ENCODE measurements at regions not wholly inside any gene's neighbourhood (a gene's known extent, or its start where the extent isn't known, plus 50 kb on each side); places are given as distances from the start of the nearest gene placed in this dataset.

- H3K36me3 Mint-ChIP-seq, result no peaks in the 10 kb centered on the region; the same call in 1 of the 2 replicates
- H3K27ac Mint-ChIP-seq, result no peak overlapping the region
- H3K4me3 Mint-ChIP-seq, result no peak overlapping the region
- no peaks in the 10 kb centered on the region; the same call in 1 of the 2 replicates for H3K27me3 Mint-ChIP-seq (ENCODE audit: low read depth)
- POLR2A ChIA-PET, result no interaction called here
- CTCF ChIA-PET, result no interaction called here
- ATAC-seq (no peak), DNase-seq (ENCODE audit: low spot score) (no peak)
- peaks cover 11% of the 10 kb centered on the region for H3K9me3 Mint-ChIP-seq
- H3K4me1 Mint-ChIP-seq, result no peaks in the 10 kb centered on the region
- TF ChIP-seq ATF6 (CRISPR knock-in tag; IDR thresholded peaks at IDR 0.05), result no peak
- TF ChIP-seq JUN (CRISPR knock-in tag; IDR thresholded peaks at IDR 0.05), result no peak
- no peak for TF ChIP-seq HMGXB4 (CRISPR knock-in tag; IDR thresholded peaks at IDR 0.05)
- TF ChIP-seq GTF2I (CRISPR knock-in tag; conservative IDR thresholded peaks at IDR 0.05), result no peak
- TF ChIP-seq GRHL2 (CRISPR knock-in tag; IDR thresholded peaks at IDR 0.05; ENCODE audit: insufficient replicate concordance, severe bottlenecking), result no peak
- no peak for TF ChIP-seq FOXP4 (CRISPR knock-in tag; IDR thresholded peaks at IDR 0.05)
- TF ChIP-seq ZMAT4 (CRISPR knock-in tag; IDR thresholded peaks at IDR 0.05), result no peak
- no peak for TF ChIP-seq TEAD1 (CRISPR knock-in tag; IDR thresholded peaks at IDR 0.05)
- no peak for TF ChIP-seq EMX1 (CRISPR knock-in tag; IDR thresholded peaks at IDR 0.05)
- no peak for TF ChIP-seq NFE2L1 (CRISPR knock-in tag; IDR thresholded peaks at IDR 0.05)
- no peak for TF ChIP-seq ETV6 (CRISPR knock-in tag; IDR thresholded peaks at IDR 0.05)
- TF ChIP-seq NFYB (CRISPR knock-in tag; conservative IDR thresholded peaks at IDR 0.05; ENCODE audit: low read depth), result no peak
- TF ChIP-seq MXD4 (CRISPR knock-in tag; IDR thresholded peaks at IDR 0.05; ENCODE audit: borderline replicate concordance), result no peak
- no peak for TF ChIP-seq CDX4 (CRISPR knock-in tag; IDR thresholded peaks at IDR 0.05; ENCODE audit: borderline replicate concordance)
- TF ChIP-seq SOX15 (CRISPR knock-in tag; IDR thresholded peaks at IDR 0.05), result no peak
- no peak for TF ChIP-seq ZSCAN18 (CRISPR knock-in tag; IDR thresholded peaks at IDR 0.05)
- TF ChIP-seq ZNF425 (CRISPR knock-in tag; conservative IDR thresholded peaks at IDR 0.05), result no peak
These were observed 776.6 kb downstream of the RAB28 start for GRCh38 chr4:12707381-12708175.
